HepG2 (cell line): ENCODE measurements at regions not wholly inside any gene's neighbourhood (a gene's known extent, or its start where the extent isn't known, plus 50 kb on each side); places are given as distances from the start of the nearest gene placed in this dataset.
A peak's percentile ranks its signal among the peaks of the same experiment; 100 is the strongest.

Experiments used
- ATAC-seq: fragments of 200-7000 bp; cut with Tn5 transposase; 3 replicates; pipeline ENCODE4 v1.9.1; 2020; ENCODE audit warnings: mild to moderate bottlenecking, moderate library complexity
- BruUV-seq: library from RNA; stranded (reverse); fragments of 400-500 nt; replicated peaks from 2 replicates; lab custom pipeline; 2021; lab: Mats Ljungman, UMichigan
- CTCF ChIA-PET: fragments of 300-600 bp; formaldehyde crosslinking; extraction: SDS; loops from one replicate; lab custom pipeline; 2021; ENCODE audit warnings: low total read pairs, inconsistent platforms, low intra/inter-chr PET ratio; lab: Yijun Ruan, JAX
- POLR2A ChIA-PET: fragments of 350-600 bp; sonication (Branson Sonifier 250); formaldehyde crosslinking; loops from one replicate; lab custom pipeline; 2020; ENCODE audit warnings: antibody characterized with exemption, inconsistent platforms; lab: Yijun Ruan, JAX
- DNase-seq: peaks from one replicate; pipeline ENCODE4 v3.0.0-alpha.2; 2015; ENCODE audit warnings: low spot score
- FAIRE-seq: peaks from 3 replicates; lab custom pipeline; 2011; peaks lifted over from hg19 to GRCh38; lab: Jason Lieb, UNC
- H2AFZ ChIP-seq: one replicate; pipeline ENCODE4 v1.6.1; 2011; ENCODE audit warnings: low read length, inconsistent platforms
- H3K27ac ChIP-seq: fragments of 300-600 bp; 3 replicates; pipeline ENCODE4 v1.8.0; 2011; ENCODE audit warnings: mixed run types, mild to moderate bottlenecking, mixed read lengths, low read length, inconsistent platforms; ENCODE audit not compliant: insufficient read depth; ENCODE audit errors: extremely low read length
- H3K27me3 ChIP-seq, 2 experiments: fragments of 200-600 bp in 1 of 2; 2 replicates in 1 of 2; 3 replicates in 1 of 2; pipeline versions ENCODE4 v1.6.0 to v1.8.0; 2011; ENCODE audit warnings: low read length in 2 of 2, mild to moderate bottlenecking in 2 of 2, moderate library complexity in 2 of 2, inconsistent platforms in 1 of 2; ENCODE audit not compliant: insufficient read depth in 2 of 2, control insufficient read depth in 1 of 2
- H3K36me3 ChIP-seq, 2 experiments: fragments of 200-600 bp in 1 of 2; replicated peaks in 1 of 2; 2 replicates in 1 of 2; 3 replicates in 1 of 2; pipeline versions ENCODE4 v1.5.1 to v1.8.0; 2011; ENCODE audit warnings: low read length in 2 of 2, inconsistent platforms in 1 of 2; ENCODE audit not compliant: insufficient read depth in 2 of 2, control insufficient read depth in 1 of 2
- H3K4me1 ChIP-seq: 2 replicates; pipeline ENCODE4 v1.5.1; 2012; ENCODE audit warnings: low read length, inconsistent platforms; ENCODE audit not compliant: insufficient read depth
- H3K4me2 ChIP-seq: 2 replicates; pipeline ENCODE4 v1.6.0; 2011; ENCODE audit warnings: low read depth, low read length, inconsistent platforms
- H3K4me3 ChIP-seq, 3 experiments: fragments of 200-600 bp in 1 of 3; sonication (generic), shearing (Covaris generic) in 1 of 3; replicated peaks in 1 of 3; 2 replicates each; pipeline ENCODE4 v1.5.1; 2011 to 2016; ENCODE audit warnings: low read length in 3 of 3, inconsistent platforms in 2 of 3, low read depth in 2 of 3, mild to moderate bottlenecking in 2 of 3, control low read depth in 1 of 3, mixed read lengths in 1 of 3; ENCODE audit not compliant: insufficient read depth in 1 of 3
- H3K79me2 ChIP-seq: one replicate; pipeline ENCODE4 v1.6.1; 2011; ENCODE audit warnings: low read length, inconsistent platforms; ENCODE audit not compliant: insufficient read depth
- H3K9ac ChIP-seq: 2 replicates; pipeline ENCODE4 v1.6.0; 2011; ENCODE audit warnings: mild to moderate bottlenecking, low read depth, low read length, inconsistent platforms; ENCODE audit not compliant: insufficient read depth
- H3K9me3 ChIP-seq: 2 replicates; pipeline ENCODE4 v1.5.1; 2012; ENCODE audit warnings: mild to moderate bottlenecking, low read length
- H4K20me1 ChIP-seq: 2 replicates; pipeline ENCODE4 v1.6.0; 2011; ENCODE audit warnings: inconsistent platforms, mild to moderate bottlenecking, low read length, moderate library complexity; ENCODE audit not compliant: insufficient read depth
- ATF7 ChIP-seq, 2 experiments: fragments of 450-650 bp in 1 of 2; sonication (generic) in 1 of 2; formaldehyde crosslinking in 1 of 2; IDR thresholded peaks; 2 replicates each; pipeline versions ENCODE4 v1.4.0 to v1.6.1; 2016 to 2020; ENCODE audit warnings: antibody characterized with exemption in 1 of 2, mild to moderate bottlenecking in 1 of 2, missing genetic modification reagents in 1 of 2
- CEBPB ChIP-seq: IDR thresholded peaks from 2 replicates; pipeline ENCODE4 v1.6.1; 2011; ENCODE audit warnings: low read depth, low read length, improper control_type of control experiment, borderline replicate concordance
- GABPB1 ChIP-seq: IDR thresholded peaks from 2 replicates; pipeline ENCODE4 v1.6.1; 2016; ENCODE audit warnings: mild to moderate bottlenecking, missing genetic modification reagents, moderate library complexity, missing compliant biosample characterization
- HDAC6 ChIP-seq: fragments of 200-600 bp; sonication (generic); IDR thresholded peaks from 2 replicates; pipeline ENCODE4 v1.7.0; 2017; ENCODE audit warnings: mild to moderate bottlenecking, antibody characterized with exemption, low read length, low read depth
- KLF13 ChIP-seq: sonication (generic); formaldehyde crosslinking; IDR thresholded peaks from 2 replicates; pipeline ENCODE4 v1.4.0; 2020; ENCODE audit warnings: mild to moderate bottlenecking, missing genetic modification reagents
- MAFF ChIP-seq: IDR thresholded peaks from 2 replicates; pipeline ENCODE4 v1.6.1; 2011; ENCODE audit warnings: low read depth, low read length, improper control_type of control experiment
- MAFK ChIP-seq, 2 experiments: IDR thresholded peaks in 1 of 2; conservative IDR thresholded peaks in 1 of 2; 2 replicates each; pipeline ENCODE4 v1.6.1; 2011; ENCODE audit warnings: improper control_type of control experiment in 2 of 2, low read length in 2 of 2
- SATB2 ChIP-seq: sonication (generic); formaldehyde crosslinking; IDR thresholded peaks from 2 replicates; pipeline ENCODE4 v1.5.0; 2020; ENCODE audit warnings: missing genetic modification reagents
- TARDBP ChIP-seq: sonication (generic); formaldehyde crosslinking; IDR thresholded peaks from 2 replicates; pipeline ENCODE4 v1.8.0; 2022; ENCODE audit warnings: mild to moderate bottlenecking, missing genetic modification reagents
- YY1 ChIP-seq: IDR thresholded peaks from 2 replicates; pipeline ENCODE4 v1.6.1; 2011; ENCODE audit warnings: low read length, low read depth, moderate library complexity, mild to moderate bottlenecking; ENCODE audit not compliant: insufficient read depth, insufficient replicate concordance
- ZNF101 ChIP-seq: sonication (generic); formaldehyde crosslinking; IDR thresholded peaks from 2 replicates; pipeline ENCODE4 v1.4.0; 2020; ENCODE audit warnings: mild to moderate bottlenecking, low read depth, missing genetic modification reagents, borderline replicate concordance
- ZNF143 ChIP-seq: sonication (generic); formaldehyde crosslinking; IDR thresholded peaks from 2 replicates; pipeline ENCODE4 v1.4.0; 2020; ENCODE audit warnings: missing genetic modification reagents
- WGBS: methylation state at CpG from one replicate; pipeline ENCODE4 v1.1.6; 2017; ENCODE audit warnings: low lambda C conversion rate; 5-methylcytosine and 5-hydroxymethylcytosine counted together
- in situ Hi-C: cut with HindIII; loops from 2 replicates; pipeline ENCODE4 v1.10.0; 2017; ENCODE audit warnings: low pct_unique_long_range_greater_than_20kb; ENCODE audit not compliant: extremely low pct_ligation_motif_present
- intact Hi-C: fragments of 100-400 bp; cut with micrococcal nuclease; formaldehyde crosslinking; loops from one replicate; pipeline ENCODE4 v1.10.0; 2022; ENCODE audit not compliant: unreplicated experiment
- TF ChIP-seq, protein P1 (sequence below): sonication (generic); formaldehyde crosslinking; IDR thresholded peaks from 2 replicates; pipeline ENCODE4 v1.5.0; 2020; ENCODE audit warnings: mild to moderate bottlenecking, missing genetic modification reagents
- TF ChIP-seq, protein P2 (sequence below): sonication (generic); formaldehyde crosslinking; IDR thresholded peaks from 2 replicates; pipeline ENCODE4 v1.4.0; 2020; ENCODE audit warnings: mild to moderate bottlenecking, missing genetic modification reagents

DNA sequence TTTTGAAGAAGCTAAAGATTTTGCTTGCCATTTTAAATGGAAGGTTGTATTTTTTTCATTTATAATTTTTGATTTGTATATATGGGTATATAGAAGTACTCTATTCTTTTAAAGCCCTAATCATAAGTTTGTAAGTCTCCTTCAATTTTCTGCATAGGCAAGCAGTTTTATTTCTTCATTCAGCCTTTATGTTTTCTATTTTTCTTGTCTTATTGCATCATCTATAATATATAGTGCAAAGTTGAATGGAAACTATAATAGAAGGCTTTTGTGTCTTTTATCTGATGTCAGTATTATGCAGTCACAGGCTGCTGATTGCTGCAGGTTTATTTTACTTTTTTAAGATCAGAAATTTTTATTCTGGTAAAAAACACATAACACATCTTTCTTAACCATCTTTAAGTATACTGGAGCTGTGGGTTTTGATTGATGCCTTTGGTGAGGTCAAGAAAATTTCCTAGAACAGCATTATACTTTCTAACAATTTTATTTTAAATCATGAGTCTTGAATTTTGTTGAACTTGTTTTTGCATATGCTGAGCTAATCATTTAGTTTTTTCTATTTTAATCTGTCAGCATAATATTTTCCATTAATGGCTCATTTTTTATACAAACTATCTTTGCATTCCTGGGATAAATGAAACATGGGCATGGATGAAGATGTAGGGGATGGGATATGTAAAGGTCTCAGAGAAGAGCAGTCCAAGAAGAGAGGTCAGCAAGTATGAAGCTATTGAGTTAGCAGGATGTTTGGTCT lies 366.7 kb upstream of the MAP3K7 start:
- ATAC-seq = no peak
- Histone ChIP-seq H3K27ac (no peak overlapping the region), H3K9ac (no peak overlapping the region)
- POLR2A ChIA-PET = no interaction called here
- TF ChIP-seq CEBPB = peak; percentile 38; the same call in 1 of the 2 replicates
- TF ChIP-seq ATF7 (IDR thresholded peaks at IDR 0.05) = peak; percentile 58
- no peak for TF ChIP-seq ATF7 (CRISPR knock-in tag; IDR thresholded peaks at IDR 0.05)
- no peak for TF ChIP-seq TARDBP (CRISPR knock-in tag)
- peak; percentile 64; the same call in 1 of the 2 replicates for TF ChIP-seq MAFF
- TF ChIP-seq MAFK (conservative IDR thresholded peaks at IDR 0.05 in 1 of 2, IDR thresholded peaks at IDR 0.05 in 1 of 2; ENCODE audit: low read length in 2 of 2) = peak; percentile 40 to 75
- TF ChIP-seq HDAC6 = no peak
- TF ChIP-seq, all 625 proteins: peak for 4
- FAIRE-seq (no peak), DNase-seq (no peak)
- Histone ChIP-seq H3K4me1 (no peaks in the 10 kb centered on the region), H3K4me2 (no peak overlapping the region), H3K27me3 (no peaks in the 10 kb centered on the region; a peak in 2 of 5 replicates), H3K36me3 (no peaks in the 10 kb centered on the region), H4K20me1 (no peaks in the 10 kb centered on the region), H3K9me3 (no peaks in the 10 kb centered on the region), H3K79me2 (no peaks in the 10 kb centered on the region), H3K4me3 (no peak overlapping the region), H2AFZ (no peak overlapping the region)
- in situ Hi-C loops (no loop called here), intact Hi-C loops (no loop called here)
- CTCF ChIA-PET = no interaction called here
- no TSS peak for BruUV-seq

DNA sequence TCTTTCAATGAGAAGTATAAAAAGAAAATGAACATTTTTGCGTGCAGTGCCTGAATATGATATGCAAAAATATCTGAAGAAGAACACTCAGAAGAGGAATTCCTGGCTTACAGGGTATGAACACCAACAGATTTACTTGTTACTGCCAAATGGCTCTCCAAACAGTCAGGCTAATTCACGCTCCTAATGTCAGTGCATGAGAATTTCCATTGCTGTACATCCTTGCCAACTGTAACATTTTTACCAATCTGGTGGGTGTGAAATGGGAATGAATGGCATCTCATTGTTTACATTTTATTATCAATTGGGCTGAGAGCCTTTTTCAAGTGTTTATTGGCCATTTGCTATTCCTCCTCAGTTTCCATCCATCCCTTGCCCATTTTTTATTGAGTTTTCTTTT lies 365.3 kb upstream of the MAP3K7 start:
- H4K20me1 ChIP-seq = no peaks in the 10 kb centered on the region
- DNase-seq = no peak
- no peaks in the 10 kb centered on the region for H3K79me2 ChIP-seq
- ATAC-seq = no peak
- H2AFZ ChIP-seq = no peak overlapping the region
- no peak overlapping the region for H3K4me2 ChIP-seq
- no peaks in the 10 kb centered on the region for H3K4me1 ChIP-seq
- no peaks in the 10 kb centered on the region for H3K9me3 ChIP-seq
- no TSS peak for BruUV-seq
- H3K27me3 ChIP-seq = no peaks in the 10 kb centered on the region; a peak in 2 of 5 replicates
- ChIA-PET POLR2A (no interaction called here), CTCF (no interaction called here)
- no peak overlapping the region for H3K27ac ChIP-seq
- H3K4me3 ChIP-seq = no peak overlapping the region
- intact Hi-C loops (no loop called here), in situ Hi-C loops (no loop called here)
- no peaks in the 10 kb centered on the region for H3K36me3 ChIP-seq
- H3K9ac ChIP-seq = no peak overlapping the region
- WGBS = 11% methylated on average over 2 of the region's 2 CpGs
- FAIRE-seq = no peak
- TF ChIP-seq YY1 = no peak
- no peak for TF ChIP-seq SATB2
- TF ChIP-seq ZNF101 (CRISPR knock-in tag) = no peak
- TF ChIP-seq, protein P1, sequence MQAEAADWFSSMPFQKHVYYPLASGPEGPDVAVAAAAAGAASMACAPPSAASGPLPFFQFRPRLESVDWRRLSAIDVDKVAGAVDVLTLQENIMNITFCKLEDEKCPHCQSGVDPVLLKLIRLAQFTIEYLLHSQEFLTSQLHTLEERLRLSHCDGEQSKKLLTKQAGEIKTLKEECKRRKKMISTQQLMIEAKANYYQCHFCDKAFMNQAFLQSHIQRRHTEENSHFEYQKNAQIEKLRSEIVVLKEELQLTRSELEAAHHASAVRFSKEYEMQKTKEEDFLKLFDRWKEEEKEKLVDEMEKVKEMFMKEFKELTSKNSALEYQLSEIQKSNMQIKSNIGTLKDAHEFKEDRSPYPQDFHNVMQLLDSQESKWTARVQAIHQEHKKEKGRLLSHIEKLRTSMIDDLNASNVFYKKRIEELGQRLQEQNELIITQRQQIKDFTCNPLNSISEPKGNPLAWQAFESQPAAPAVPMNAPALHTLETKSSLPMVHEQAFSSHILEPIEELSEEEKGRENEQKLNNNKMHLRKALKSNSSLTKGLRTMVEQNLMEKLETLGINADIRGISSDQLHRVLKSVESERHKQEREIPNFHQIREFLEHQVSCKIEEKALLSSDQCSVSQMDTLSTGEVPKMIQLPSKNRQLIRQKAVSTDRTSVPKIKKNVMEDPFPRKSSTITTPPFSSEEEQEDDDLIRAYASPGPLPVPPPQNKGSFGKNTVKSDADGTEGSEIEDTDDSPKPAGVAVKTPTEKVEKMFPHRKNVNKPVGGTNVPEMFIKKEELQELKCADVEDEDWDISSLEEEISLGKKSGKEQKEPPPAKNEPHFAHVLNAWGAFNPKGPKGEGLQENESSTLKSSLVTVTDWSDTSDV (CRISPR knock-in tag) = no peak
- no peak for TF ChIP-seq GABPB1 (CRISPR knock-in tag)
- no peak for TF ChIP-seq KLF13 (CRISPR knock-in tag)
- TF ChIP-seq, protein P2, sequence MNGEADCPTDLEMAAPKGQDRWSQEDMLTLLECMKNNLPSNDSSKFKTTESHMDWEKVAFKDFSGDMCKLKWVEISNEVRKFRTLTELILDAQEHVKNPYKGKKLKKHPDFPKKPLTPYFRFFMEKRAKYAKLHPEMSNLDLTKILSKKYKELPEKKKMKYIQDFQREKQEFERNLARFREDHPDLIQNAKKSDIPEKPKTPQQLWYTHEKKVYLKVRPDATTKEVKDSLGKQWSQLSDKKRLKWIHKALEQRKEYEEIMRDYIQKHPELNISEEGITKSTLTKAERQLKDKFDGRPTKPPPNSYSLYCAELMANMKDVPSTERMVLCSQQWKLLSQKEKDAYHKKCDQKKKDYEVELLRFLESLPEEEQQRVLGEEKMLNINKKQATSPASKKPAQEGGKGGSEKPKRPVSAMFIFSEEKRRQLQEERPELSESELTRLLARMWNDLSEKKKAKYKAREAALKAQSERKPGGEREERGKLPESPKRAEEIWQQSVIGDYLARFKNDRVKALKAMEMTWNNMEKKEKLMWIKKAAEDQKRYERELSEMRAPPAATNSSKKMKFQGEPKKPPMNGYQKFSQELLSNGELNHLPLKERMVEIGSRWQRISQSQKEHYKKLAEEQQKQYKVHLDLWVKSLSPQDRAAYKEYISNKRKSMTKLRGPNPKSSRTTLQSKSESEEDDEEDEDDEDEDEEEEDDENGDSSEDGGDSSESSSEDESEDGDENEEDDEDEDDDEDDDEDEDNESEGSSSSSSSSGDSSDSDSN = no peak
- TF ChIP-seq ZNF143 (CRISPR knock-in tag) = no peak
